ENCODE measurements at regions not wholly inside any gene's neighbourhood (a gene's known extent, or its start where the extent isn't known, plus 50 kb on each side); places are given as distances from the start of the nearest gene placed in this dataset.

- intact Hi-C loops (cut with DNase I; ENCODE audit: low total_unique reads) = no loop called here
- Histone ChIP-seq H3K36me3 (no peaks in the 10 kb centered on the region), H3K27ac (no peak overlapping the region), H3K27me3 (no peaks in the 10 kb centered on the region), H3K4me3 (no peak overlapping the region), H3K4me1 (no peaks in the 10 kb centered on the region), H3K9me3 (no peaks in the 10 kb centered on the region)
- TF ChIP-seq, protein P1, sequence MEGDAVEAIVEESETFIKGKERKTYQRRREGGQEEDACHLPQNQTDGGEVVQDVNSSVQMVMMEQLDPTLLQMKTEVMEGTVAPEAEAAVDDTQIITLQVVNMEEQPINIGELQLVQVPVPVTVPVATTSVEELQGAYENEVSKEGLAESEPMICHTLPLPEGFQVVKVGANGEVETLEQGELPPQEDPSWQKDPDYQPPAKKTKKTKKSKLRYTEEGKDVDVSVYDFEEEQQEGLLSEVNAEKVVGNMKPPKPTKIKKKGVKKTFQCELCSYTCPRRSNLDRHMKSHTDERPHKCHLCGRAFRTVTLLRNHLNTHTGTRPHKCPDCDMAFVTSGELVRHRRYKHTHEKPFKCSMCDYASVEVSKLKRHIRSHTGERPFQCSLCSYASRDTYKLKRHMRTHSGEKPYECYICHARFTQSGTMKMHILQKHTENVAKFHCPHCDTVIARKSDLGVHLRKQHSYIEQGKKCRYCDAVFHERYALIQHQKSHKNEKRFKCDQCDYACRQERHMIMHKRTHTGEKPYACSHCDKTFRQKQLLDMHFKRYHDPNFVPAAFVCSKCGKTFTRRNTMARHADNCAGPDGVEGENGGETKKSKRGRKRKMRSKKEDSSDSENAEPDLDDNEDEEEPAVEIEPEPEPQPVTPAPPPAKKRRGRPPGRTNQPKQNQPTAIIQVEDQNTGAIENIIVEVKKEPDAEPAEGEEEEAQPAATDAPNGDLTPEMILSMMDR (IDR thresholded peaks at IDR 0.05) = no peak
- DNase-seq = no peak
Measured at GRCh38 chr9:99506747-99507348, 284.8 kb downstream of the SEC61B start.

- TF ChIP-seq, protein P1 (IDR thresholded peaks at IDR 0.05) = no peak
- H3K27me3 ChIP-seq = no peaks in the 10 kb centered on the region
- H3K4me1 ChIP-seq = no peaks in the 10 kb centered on the region
- no peak for DNase-seq
- no peaks in the 10 kb centered on the region for H3K36me3 ChIP-seq
- no peak overlapping the region for H3K4me3 ChIP-seq
- no peak overlapping the region for H3K27ac ChIP-seq
- intact Hi-C loops (cut with DNase I; ENCODE audit: low total_unique reads) = no loop called here
- no peaks in the 10 kb centered on the region for H3K9me3 ChIP-seq
Measured at GRCh38 chr9:99509065-99509745, 287.1 kb downstream of the SEC61B start.

DNA sequence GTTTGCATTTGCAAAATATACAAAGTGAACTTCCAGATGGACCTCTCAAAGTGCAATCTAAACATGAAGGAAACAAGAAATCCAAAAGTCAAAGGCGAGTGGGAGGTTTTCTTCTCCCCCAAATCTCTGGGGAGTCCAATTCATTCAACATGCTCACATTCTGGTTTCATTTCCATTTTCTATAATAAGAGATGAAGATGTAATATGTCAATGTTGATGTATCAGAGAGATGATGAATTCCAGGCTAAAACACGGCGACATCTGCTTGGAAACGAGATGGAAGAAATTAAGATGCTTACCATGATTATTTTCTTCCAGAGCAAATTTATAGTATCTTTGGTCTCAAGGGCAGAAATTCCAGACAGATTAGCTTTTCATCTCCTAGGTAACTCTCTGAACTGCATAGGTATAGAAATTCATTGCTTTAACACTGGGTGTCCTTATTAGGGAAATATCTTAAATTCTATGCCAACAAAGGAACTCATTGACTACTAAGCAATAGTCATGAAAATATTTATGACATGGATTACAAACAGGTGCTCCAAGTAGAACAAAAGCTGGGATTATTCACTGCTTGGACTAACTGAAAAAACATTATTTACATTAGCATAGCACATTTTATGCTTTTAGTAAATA lies 287.9 kb downstream of the SEC61B start:
- H3K4me1 ChIP-seq = no peaks in the 10 kb centered on the region
- TF ChIP-seq, protein P1 (IDR thresholded peaks at IDR 0.05) = no peak

DNA sequence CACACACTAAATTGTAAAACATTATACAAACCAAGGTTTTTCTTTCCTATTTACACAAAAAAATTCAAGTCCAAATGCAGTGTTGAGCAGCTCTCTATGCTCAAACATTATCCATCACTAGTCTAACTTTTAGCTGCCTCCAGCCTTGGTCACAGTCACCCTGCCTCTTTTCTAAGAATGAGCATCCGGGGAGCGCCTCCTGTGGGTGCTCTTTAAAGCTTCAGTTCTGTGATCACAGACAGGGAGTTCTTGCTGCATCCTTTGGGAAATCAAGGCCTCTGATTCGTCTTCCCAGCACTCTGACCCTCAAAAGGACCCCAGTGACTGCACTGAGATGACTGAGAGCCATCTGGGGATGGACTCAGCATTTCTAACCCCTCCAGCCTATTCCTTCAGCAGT lies 289.6 kb downstream of the SEC61B start:
- intact Hi-C loops (cut with DNase I; ENCODE audit: low total_unique reads) = no loop called here
- no peaks in the 10 kb centered on the region for H3K27me3 ChIP-seq
- H3K27ac ChIP-seq = no peak overlapping the region
- H3K4me3 ChIP-seq = no peak overlapping the region
- TF ChIP-seq, protein P1 (IDR thresholded peaks at IDR 0.05) = no peak
- no peaks in the 10 kb centered on the region for H3K4me1 ChIP-seq
- no peaks in the 10 kb centered on the region for H3K36me3 ChIP-seq
- no peak for DNase-seq
- H3K9me3 ChIP-seq = no peaks in the 10 kb centered on the region

More for the DNA sequence above, 287.9 kb downstream of the SEC61B start:
- no peaks in the 10 kb centered on the region for H3K36me3 ChIP-seq
- H3K4me3 ChIP-seq = no peak overlapping the region
- intact Hi-C loops (cut with DNase I; ENCODE audit: low total_unique reads) = no loop called here
- no peak overlapping the region for H3K27ac ChIP-seq
- DNase-seq = no peak
- no peaks in the 10 kb centered on the region for H3K9me3 ChIP-seq
- H3K27me3 ChIP-seq = no peaks in the 10 kb centered on the region

GRCh38 chr9:99513441-99514112 lies 291.5 kb downstream of the SEC61B start:
- DNase-seq = no peak
- no peaks in the 10 kb centered on the region for H3K27me3 ChIP-seq
- H3K9me3 ChIP-seq = no peaks in the 10 kb centered on the region
- intact Hi-C loops (cut with DNase I; ENCODE audit: low total_unique reads) = no loop called here
- H3K4me1 ChIP-seq = no peaks in the 10 kb centered on the region
- no peak overlapping the region for H3K4me3 ChIP-seq
- no peaks in the 10 kb centered on the region for H3K36me3 ChIP-seq
- TF ChIP-seq, protein P1 (IDR thresholded peaks at IDR 0.05) = no peak
- no peak overlapping the region for H3K27ac ChIP-seq

Measured in tibial artery (tissue), 4 donors.